GM21576 (cell line): ENCODE measurements at regions not wholly inside any gene's neighbourhood (a gene's known extent, or its start where the extent isn't known, plus 50 kb on each side); places are given as distances from the start of the nearest gene placed in this dataset.

Experiments
- ATAC-seq: cut with Tn5 transposase; IDR thresholded peaks from one replicate; pipeline ENCODE4 v1.9.1; 2021; ENCODE audit warnings: mild to moderate bottlenecking, moderate library complexity; ENCODE audit not compliant: unreplicated experiment

GRCh38 chr3:24740326-24740725, 245.7 kb upstream of the THRB start:
- no peak for ATAC-seq

GRCh38 chr3:24741506-24741905, 246.9 kb upstream of the THRB start:
- ATAC-seq, result no peak

- ATAC-seq, result no peak
Measured at GRCh38 chr3:24748520-24748919, 253.9 kb upstream of the THRB start.

- no peak for ATAC-seq
Measured at GRCh38 chr3:24751020-24751419, 256.4 kb upstream of the THRB start.

GRCh38 chr3:24756101-24756888, 261.6 kb upstream of the THRB start:
- no peak for ATAC-seq

GRCh38 chr3:24763393-24763792, 268.7 kb upstream of the THRB start:
- no peak for ATAC-seq

GRCh38 chr3:24764236-24764915, 269.7 kb upstream of the THRB start:
- ATAC-seq, result no peak

GRCh38 chr3:24765399-24765798, 270.7 kb upstream of the THRB start:
- ATAC-seq, result no peak

GRCh38 chr3:24769918-24770317, 275.3 kb upstream of the THRB start:
- no peak for ATAC-seq

- peak; percentile 69 for ATAC-seq
Measured at GRCh38 chr3:24773798-24774197, 279.1 kb upstream of the THRB start.

- ATAC-seq, result no peak
Measured at GRCh38 chr3:24780991-24781390, 286.3 kb upstream of the THRB start.

- no peak for ATAC-seq
Measured at GRCh38 chr3:24781454-24781853, 286.8 kb upstream of the THRB start.

GRCh38 chr3:24793896-24794295, 299.2 kb upstream of the THRB start:
- ATAC-seq, result no peak

- ATAC-seq, result peak; percentile 98
Measured at GRCh38 chr3:24802614-24803013, 308.0 kb upstream of the THRB start.

- no peak for ATAC-seq
Measured at GRCh38 chr3:24804095-24804494, 309.4 kb upstream of the THRB start.

GRCh38 chr3:24810881-24811280, 316.2 kb upstream of the THRB start:
- ATAC-seq, result no peak

GRCh38 chr3:24812116-24812515, 317.5 kb upstream of the THRB start:
- no peak for ATAC-seq

- ATAC-seq, result no peak
Measured at GRCh38 chr3:24818055-24818454, 323.4 kb upstream of the THRB start.

- no peak for ATAC-seq
Measured at GRCh38 chr3:24828011-24828410, 333.4 kb upstream of the THRB start.

- no peak for ATAC-seq
Measured at GRCh38 chr3:24828551-24828950, 333.9 kb upstream of the THRB start.

- no peak for ATAC-seq
Measured at GRCh38 chr3:24829011-24829581, 334.4 kb upstream of the THRB start.

GRCh38 chr3:24829629-24830229, 335.1 kb upstream of the THRB start:
- ATAC-seq, result no peak
